ENCODE measurements at regions not wholly inside any gene's neighbourhood (a gene's known extent, or its start where the extent isn't known, plus 50 kb on each side); places are given as distances from the start of the nearest gene placed in this dataset.

GRCh38 chr11:95304777-95305176 is 73.8 kb upstream of the SESN3 start:
- DNase-seq (ENCODE audit: low spot score): no peak
- no peak overlapping the region for H3K27ac ChIP-seq
- ChIA-PET CTCF (interaction anchor here (0.5 kb wide), 1 partner anchor 442 kb away, joined by 3 read pairs; no protein-coding TSS in a partner anchor), POLR2A (ENCODE audit: low non-redundant PET) (no interaction called here)
- TF ChIP-seq, protein P1, sequence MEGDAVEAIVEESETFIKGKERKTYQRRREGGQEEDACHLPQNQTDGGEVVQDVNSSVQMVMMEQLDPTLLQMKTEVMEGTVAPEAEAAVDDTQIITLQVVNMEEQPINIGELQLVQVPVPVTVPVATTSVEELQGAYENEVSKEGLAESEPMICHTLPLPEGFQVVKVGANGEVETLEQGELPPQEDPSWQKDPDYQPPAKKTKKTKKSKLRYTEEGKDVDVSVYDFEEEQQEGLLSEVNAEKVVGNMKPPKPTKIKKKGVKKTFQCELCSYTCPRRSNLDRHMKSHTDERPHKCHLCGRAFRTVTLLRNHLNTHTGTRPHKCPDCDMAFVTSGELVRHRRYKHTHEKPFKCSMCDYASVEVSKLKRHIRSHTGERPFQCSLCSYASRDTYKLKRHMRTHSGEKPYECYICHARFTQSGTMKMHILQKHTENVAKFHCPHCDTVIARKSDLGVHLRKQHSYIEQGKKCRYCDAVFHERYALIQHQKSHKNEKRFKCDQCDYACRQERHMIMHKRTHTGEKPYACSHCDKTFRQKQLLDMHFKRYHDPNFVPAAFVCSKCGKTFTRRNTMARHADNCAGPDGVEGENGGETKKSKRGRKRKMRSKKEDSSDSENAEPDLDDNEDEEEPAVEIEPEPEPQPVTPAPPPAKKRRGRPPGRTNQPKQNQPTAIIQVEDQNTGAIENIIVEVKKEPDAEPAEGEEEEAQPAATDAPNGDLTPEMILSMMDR (conservative IDR thresholded peaks at IDR 0.05; ENCODE audit: low read depth): no peak

DNA sequence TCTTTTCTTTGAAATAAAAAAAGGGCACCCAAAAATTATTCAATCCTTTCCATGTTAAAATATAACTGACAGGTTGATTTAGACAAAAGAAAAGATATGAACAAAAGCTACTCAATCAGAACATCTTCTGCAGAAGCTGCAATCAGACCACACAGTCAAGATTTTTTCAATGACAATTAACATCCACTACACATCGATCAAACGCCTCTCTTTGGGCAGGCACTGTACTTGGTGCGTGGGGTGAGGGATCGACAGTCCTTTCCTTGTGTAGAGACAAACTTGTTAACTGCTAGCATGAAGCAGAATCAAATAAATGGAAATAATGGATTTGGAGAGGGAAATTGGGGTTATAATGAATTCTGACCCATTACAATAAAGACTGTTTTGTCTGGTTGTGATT is 71.2 kb upstream of the SESN3 start:
- DNase-seq (ENCODE audit: low spot score): no peak
- H3K27ac ChIP-seq: no peak overlapping the region
- TF ChIP-seq, protein P1 (conservative IDR thresholded peaks at IDR 0.05; ENCODE audit: low read depth): no peak
- POLR2A ChIA-PET (ENCODE audit: low non-redundant PET): no interaction called here
- CTCF ChIA-PET: interaction anchor here (0.5 to 0.6 kb wide), 3 partner anchors 42 to 104 kb away, joined by 3 read pairs; no protein-coding TSS in a partner anchor

DNA sequence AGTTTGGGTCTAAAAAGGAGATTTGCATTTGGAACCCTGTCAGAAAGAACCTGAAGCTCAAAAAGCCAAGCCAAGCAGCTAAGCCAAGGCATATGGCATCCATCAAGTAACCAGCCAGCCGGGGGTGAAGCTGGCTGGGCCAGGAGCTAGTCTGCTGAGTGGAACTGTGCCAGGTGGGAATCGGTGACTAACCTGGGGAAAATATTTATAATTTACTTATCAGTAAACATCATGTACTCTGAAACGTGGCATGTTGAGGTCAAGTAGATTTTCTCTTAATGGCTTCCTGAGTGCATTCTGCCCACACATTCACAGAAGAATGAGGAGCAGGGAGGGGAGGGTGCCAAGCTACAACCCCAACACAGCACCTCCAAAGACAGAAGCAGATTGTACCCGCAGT is 70.5 kb upstream of the SESN3 start:
- no peak overlapping the region for H3K27ac ChIP-seq
- ChIA-PET POLR2A (ENCODE audit: low non-redundant PET) (no interaction called here), CTCF (interaction anchor here (0.5 kb wide), 1 partner anchor 104 kb away, joined by 3 read pairs; no protein-coding TSS in a partner anchor)
- TF ChIP-seq, protein P1 (conservative IDR thresholded peaks at IDR 0.05; ENCODE audit: low read depth): no peak
- DNase-seq (ENCODE audit: low spot score): no peak

DNA sequence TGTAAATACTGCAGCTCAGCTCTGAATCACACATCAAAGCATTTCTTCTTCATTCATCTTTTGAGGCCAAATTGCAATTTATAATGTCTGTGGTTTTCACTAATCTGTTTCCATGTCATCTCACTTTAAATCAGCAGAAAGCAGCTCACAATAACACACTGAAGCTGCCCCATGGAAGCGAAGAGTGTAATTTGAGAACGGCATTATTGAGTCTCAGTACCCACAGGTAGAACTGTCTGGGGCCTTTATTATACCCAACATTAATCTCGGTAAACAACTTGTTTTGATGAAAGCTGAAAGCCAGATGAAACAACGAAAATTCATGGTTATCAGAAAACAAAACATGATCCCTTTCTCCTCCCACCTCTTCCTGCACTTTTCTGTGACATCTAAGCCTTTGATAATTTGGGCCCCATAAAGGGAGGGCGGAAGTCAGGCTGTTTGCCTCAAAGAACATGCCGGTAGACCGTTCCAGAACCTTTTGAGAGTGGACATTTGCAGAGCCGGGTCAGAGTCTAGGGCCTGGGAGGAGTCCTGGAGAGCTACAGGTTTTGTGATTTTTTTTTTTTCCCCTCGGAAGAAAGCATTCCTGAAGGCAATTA is 68.2 kb upstream of the SESN3 start:
- no peak for DNase-seq (ENCODE audit: low spot score)
- TF ChIP-seq, protein P1 (conservative IDR thresholded peaks at IDR 0.05; ENCODE audit: low read depth): no peak
- ChIA-PET CTCF (interaction anchor here (0.7 kb wide), 1 partner anchor 9 kb away, joined by 4 read pairs; no protein-coding TSS in a partner anchor), POLR2A (ENCODE audit: low non-redundant PET) (no interaction called here)
- no peak overlapping the region for H3K27ac ChIP-seq

DNA sequence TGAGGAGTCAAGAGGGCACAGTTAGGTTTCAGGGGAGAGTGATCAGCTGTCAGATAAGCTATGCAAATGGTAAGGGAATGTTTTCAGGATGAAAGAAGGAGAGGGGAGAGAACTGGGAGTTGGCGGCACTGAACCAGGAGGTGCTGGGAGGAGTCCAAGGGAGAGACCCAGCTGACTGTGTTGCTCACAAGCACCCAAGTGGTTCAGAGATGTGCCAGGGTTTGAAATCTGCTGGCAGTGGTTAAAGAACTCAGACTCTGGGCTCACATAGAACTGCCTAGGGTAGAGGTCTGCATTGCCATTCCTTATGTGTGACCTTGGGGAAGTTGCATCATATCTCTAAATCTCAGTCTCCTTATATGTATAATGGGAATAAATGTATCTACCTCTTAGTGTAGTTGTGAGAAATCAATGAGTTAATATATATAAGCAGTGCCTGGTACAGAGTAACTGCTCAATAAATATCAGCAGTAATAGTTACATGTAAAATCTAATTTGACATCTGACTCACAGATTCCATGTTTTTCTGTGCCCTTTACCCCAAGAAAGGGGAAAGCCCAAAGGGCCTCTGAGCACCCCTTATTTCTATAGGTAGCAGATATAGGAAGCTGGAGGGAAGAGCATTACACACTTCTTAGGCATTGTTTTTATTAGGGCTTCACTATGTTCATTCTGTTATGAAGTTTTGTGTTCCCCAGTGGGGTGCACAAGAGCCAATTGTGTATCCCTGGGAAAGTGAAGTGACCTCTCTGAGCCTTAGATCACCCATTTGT is 66.9 kb upstream of the SESN3 start:
- ChIA-PET CTCF (interaction anchor here (0.6 to 0.7 kb wide), 2 partner anchors 16 to 24 kb away, joined by 3 read pairs; no protein-coding TSS in a partner anchor), POLR2A (ENCODE audit: low non-redundant PET) (no interaction called here)
- DNase-seq (ENCODE audit: low spot score): no peak
- TF ChIP-seq, protein P1 (conservative IDR thresholded peaks at IDR 0.05; ENCODE audit: low read depth): no peak
- H3K27ac ChIP-seq: no peak overlapping the region

GRCh38 chr11:95296621-95297025 is 65.6 kb upstream of the SESN3 start:
- POLR2A ChIA-PET (ENCODE audit: low non-redundant PET): no interaction called here
- CTCF ChIA-PET: no interaction called here
- TF ChIP-seq, protein P1 (conservative IDR thresholded peaks at IDR 0.05; ENCODE audit: low read depth): no peak
- DNase-seq (ENCODE audit: low spot score): no peak
- H3K27ac ChIP-seq: no peak overlapping the region

Data from RWPE1 (cell line).